ENCODE measurements at regions not wholly inside any gene's neighbourhood (a gene's known extent, or its start where the extent isn't known, plus 50 kb on each side); places are given as distances from the start of the nearest gene placed in this dataset.

DNA sequence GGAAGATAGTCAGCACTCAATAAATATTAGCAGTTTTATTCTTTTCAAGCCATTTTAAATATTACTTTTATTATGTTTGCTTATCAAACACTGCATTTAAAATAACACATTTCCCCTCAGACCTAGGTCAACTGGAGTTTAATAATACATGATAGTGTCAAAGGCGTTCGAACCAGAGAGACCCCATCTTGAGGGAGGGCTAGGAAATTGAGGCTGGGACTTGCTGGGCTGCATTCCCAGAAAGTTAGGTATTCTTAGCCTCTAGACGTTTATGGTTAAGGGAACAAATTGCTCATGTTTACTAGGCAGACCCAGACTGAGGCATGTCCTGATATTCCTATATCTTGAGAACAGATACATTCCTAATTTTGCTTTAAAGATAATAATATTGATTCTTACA, 426.5 kb downstream of the METTL4 start:
- Histone ChIP-seq H3K36me3 (replicated peaks; ENCODE audit: insufficient read depth, low read length) (no peaks in the 10 kb centered on the region), H3K9ac (ENCODE audit: low read length) (no peak overlapping the region), H3K79me2 (ENCODE audit: low read length) (no peaks in the 10 kb centered on the region), H4K20me1 (ENCODE audit: insufficient read depth, low read length) (no peaks in the 10 kb centered on the region), H3K4me2 (ENCODE audit: low read depth, low read length) (no peak overlapping the region), H3F3A (ENCODE audit: insufficient read depth, low read length) (no peaks in the 10 kb centered on the region), H2AFZ (ENCODE audit: low read length) (no peak overlapping the region), H3K9me2 (replicated peaks; ENCODE audit: insufficient read depth, low read length) (no peaks in the 10 kb centered on the region), H3K27ac (ENCODE audit: low read length) (no peak overlapping the region), H3K4me1 (ENCODE audit: low read length) (no peaks in the 10 kb centered on the region), H3K4me3 (ENCODE audit: low read length) (no peak overlapping the region), H3K9me3 (replicated peaks; ENCODE audit: insufficient read depth, low read length) (no peaks in the 10 kb centered on the region), H3K27me3 (replicated peaks; ENCODE audit: insufficient read depth, low read length) (no peaks in the 10 kb centered on the region)
- no peak for DNase-seq
- TF ChIP-seq EZH2 (optimal IDR thresholded peaks at IDR 0.05; ENCODE audit: low read depth, low read length) (no peak), EZH2phosphoT487 (IDR thresholded peaks at IDR 0.05; ENCODE audit: low read length) (no peak)
- TF ChIP-seq, protein P1, sequence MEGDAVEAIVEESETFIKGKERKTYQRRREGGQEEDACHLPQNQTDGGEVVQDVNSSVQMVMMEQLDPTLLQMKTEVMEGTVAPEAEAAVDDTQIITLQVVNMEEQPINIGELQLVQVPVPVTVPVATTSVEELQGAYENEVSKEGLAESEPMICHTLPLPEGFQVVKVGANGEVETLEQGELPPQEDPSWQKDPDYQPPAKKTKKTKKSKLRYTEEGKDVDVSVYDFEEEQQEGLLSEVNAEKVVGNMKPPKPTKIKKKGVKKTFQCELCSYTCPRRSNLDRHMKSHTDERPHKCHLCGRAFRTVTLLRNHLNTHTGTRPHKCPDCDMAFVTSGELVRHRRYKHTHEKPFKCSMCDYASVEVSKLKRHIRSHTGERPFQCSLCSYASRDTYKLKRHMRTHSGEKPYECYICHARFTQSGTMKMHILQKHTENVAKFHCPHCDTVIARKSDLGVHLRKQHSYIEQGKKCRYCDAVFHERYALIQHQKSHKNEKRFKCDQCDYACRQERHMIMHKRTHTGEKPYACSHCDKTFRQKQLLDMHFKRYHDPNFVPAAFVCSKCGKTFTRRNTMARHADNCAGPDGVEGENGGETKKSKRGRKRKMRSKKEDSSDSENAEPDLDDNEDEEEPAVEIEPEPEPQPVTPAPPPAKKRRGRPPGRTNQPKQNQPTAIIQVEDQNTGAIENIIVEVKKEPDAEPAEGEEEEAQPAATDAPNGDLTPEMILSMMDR (IDR thresholded peaks at IDR 0.05; ENCODE audit: low read length): no peak

GRCh38 chr18:2146092-2146491, 425.2 kb downstream of the METTL4 start:
- H3K4me3 ChIP-seq (ENCODE audit: low read length): no peak overlapping the region
- no peak overlapping the region for H2AFZ ChIP-seq (ENCODE audit: low read length)
- no peaks in the 10 kb centered on the region for H3K4me1 ChIP-seq (ENCODE audit: low read length)
- no peaks in the 10 kb centered on the region for H3F3A ChIP-seq (ENCODE audit: insufficient read depth, low read length)
- no peak overlapping the region for H3K4me2 ChIP-seq (ENCODE audit: low read depth, low read length)
- H3K27ac ChIP-seq (ENCODE audit: low read length): no peak overlapping the region
- no peaks in the 10 kb centered on the region for H3K36me3 ChIP-seq (replicated peaks; ENCODE audit: insufficient read depth, low read length)
- TF ChIP-seq, protein P1 (IDR thresholded peaks at IDR 0.05; ENCODE audit: low read length): no peak
- TF ChIP-seq EZH2phosphoT487 (IDR thresholded peaks at IDR 0.05; ENCODE audit: low read length): no peak
- TF ChIP-seq EZH2 (optimal IDR thresholded peaks at IDR 0.05; ENCODE audit: low read depth, low read length): no peak
- H3K9ac ChIP-seq (ENCODE audit: low read length): no peak overlapping the region
- no peak for DNase-seq
- no peaks in the 10 kb centered on the region for H3K27me3 ChIP-seq (replicated peaks; ENCODE audit: insufficient read depth, low read length)
- H3K79me2 ChIP-seq (ENCODE audit: low read length): no peaks in the 10 kb centered on the region
- no peaks in the 10 kb centered on the region for H3K9me3 ChIP-seq (replicated peaks; ENCODE audit: insufficient read depth, low read length)
- H3K9me2 ChIP-seq (replicated peaks; ENCODE audit: insufficient read depth, low read length): no peaks in the 10 kb centered on the region
- H4K20me1 ChIP-seq (ENCODE audit: insufficient read depth, low read length): no peaks in the 10 kb centered on the region

GRCh38 chr18:2146754-2147153, 424.6 kb downstream of the METTL4 start:
- TF ChIP-seq EZH2 (optimal IDR thresholded peaks at IDR 0.05; ENCODE audit: low read depth, low read length) (no peak), EZH2phosphoT487 (IDR thresholded peaks at IDR 0.05; ENCODE audit: low read length) (no peak)
- TF ChIP-seq, protein P1 (IDR thresholded peaks at IDR 0.05; ENCODE audit: low read length): no peak
- Histone ChIP-seq H3K9me2 (replicated peaks; ENCODE audit: insufficient read depth, low read length) (no peaks in the 10 kb centered on the region), H3K79me2 (ENCODE audit: low read length) (no peaks in the 10 kb centered on the region), H4K20me1 (ENCODE audit: insufficient read depth, low read length) (no peaks in the 10 kb centered on the region), H3F3A (ENCODE audit: insufficient read depth, low read length) (no peaks in the 10 kb centered on the region), H3K27me3 (replicated peaks; ENCODE audit: insufficient read depth, low read length) (no peaks in the 10 kb centered on the region), H3K4me1 (ENCODE audit: low read length) (no peaks in the 10 kb centered on the region), H3K27ac (ENCODE audit: low read length) (no peak overlapping the region), H3K4me2 (ENCODE audit: low read depth, low read length) (no peak overlapping the region), H3K9me3 (replicated peaks; ENCODE audit: insufficient read depth, low read length) (no peaks in the 10 kb centered on the region), H3K36me3 (replicated peaks; ENCODE audit: insufficient read depth, low read length) (no peaks in the 10 kb centered on the region), H3K9ac (ENCODE audit: low read length) (no peak overlapping the region), H3K4me3 (ENCODE audit: low read length) (no peak overlapping the region), H2AFZ (ENCODE audit: low read length) (no peak overlapping the region)
- no peak for DNase-seq
